Activated CD4-positive, alpha-beta T cell treated with anti-CD3 and anti-CD28 coated beads for 4 hours (primary cell): ENCODE measurements at regions not wholly inside any gene's neighbourhood (a gene's known extent, or its start where the extent isn't known, plus 50 kb on each side); places are given as distances from the start of the nearest gene placed in this dataset.

Experiments
- DNase-seq, 2 donors: peaks; one replicate each; pipeline ENCODE4 v3.0.0-alpha.2; 2020

DNA sequence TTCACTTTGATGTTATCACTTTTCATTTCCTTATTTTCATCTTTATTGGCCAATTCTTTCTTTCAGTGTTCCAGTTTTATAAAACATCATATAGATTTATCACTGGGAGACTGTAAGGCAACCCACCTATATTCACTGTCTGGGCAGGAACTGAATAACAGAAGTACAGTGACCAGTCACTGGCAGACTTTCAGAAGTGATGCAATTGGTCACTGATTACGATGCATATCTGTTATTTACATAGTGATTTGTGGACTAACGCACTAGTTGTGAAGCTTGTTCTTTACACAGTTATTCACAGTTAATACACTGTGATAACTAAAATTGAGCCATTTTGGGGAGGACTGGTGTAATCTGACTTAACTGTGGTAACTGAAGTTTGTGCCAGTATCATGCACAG lies 190.2 kb upstream of the DPH6 start:
- no peak for DNase-seq

DNA sequence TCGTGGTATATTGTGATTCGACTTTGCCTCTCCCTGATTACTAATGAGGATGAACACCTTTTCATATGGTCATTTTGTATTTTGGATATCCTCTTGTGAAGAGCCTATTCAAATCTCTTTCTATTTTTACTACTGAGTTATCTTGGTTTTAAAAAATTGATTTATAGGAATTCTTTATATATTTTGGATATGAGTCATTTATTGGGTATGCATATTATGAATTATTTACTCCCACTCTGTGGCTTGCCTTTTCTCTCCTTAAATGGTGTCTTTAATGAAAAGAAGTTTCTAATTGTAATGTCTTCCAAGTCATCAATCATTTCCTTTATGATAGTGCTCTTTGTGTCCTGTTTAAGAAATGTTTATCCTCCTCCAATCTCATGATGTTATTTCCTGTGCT lies 191.5 kb upstream of the DPH6 start:
- no peak for DNase-seq

DNA sequence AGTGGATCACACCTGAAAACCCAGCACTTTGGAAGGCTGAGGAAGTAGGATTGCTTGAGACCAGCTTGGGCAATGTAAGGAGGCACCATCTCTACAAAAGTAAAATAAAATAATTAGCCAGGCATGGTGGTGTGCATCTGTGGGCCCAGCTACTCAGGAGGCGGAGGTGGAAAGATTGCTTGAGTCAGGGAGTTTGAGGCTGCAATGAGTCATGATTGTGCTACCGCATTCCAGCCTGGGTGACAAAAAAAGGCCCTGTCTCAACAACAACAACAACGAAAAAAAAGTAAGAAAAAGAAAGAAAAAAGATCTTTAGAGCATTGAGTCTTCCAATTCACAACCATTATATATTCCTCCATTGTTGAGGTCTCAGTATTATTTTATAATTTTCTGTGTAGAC lies 192.4 kb upstream of the DPH6 start:
- no peak for DNase-seq

DNA sequence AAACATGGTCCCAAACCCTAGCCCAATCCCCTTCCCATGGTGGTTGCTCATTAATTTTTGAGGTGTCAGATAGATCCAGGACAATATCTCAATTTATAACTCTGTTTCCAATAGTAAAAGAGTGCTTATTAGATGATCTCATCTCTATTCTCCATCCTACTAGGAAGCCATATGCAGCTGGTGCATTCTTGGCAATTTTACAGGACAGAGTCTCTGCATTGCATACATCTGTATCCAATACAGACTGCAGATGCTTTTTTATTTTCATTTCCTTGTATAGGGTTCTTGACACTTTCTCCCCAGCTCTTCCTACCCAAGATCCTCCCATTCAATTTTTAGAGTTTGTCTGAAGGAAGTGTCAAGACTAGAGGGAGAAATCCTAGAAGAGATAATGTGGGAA lies 194.8 kb upstream of the DPH6 start:
- no peak for DNase-seq

DNA sequence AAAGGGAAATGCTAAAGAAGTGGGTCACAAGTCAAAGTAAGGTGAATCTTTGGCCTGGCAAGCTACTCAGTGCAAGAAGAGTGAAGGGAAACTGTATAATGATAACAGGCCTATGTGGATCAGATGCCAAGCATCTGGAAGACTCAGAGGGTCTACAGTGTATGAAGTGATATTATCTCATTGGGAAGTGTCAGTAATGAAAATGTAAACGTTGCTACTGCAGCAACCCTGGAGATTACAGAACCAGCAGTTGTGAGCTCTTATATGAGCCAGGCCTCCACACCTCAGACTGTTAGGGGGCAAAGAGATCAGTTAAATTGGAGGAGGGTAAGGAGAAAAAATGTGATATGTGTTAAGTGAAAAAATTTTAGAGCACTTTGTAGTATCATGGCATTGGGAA lies 195.4 kb upstream of the DPH6 start:
- no peak for DNase-seq

DNA sequence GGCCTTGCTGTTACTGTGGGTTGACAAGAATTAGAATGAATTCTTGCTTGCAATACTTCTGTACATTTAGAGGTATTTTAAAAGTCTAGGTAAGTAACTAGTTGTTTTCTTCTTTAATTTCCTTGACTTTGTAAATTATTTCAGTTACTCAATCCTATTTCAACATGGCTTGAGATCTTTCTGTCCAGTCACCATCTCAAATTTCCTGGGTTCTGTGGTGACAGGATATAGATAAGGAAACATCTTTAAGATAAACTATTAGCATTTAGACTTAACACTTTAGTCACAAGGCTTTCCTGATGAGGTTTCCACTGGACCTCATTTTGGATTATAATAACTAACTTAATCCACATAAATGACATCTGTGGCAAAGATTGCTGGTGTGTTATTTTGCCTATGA lies 195.9 kb upstream of the DPH6 start:
- no peak for DNase-seq

DNA sequence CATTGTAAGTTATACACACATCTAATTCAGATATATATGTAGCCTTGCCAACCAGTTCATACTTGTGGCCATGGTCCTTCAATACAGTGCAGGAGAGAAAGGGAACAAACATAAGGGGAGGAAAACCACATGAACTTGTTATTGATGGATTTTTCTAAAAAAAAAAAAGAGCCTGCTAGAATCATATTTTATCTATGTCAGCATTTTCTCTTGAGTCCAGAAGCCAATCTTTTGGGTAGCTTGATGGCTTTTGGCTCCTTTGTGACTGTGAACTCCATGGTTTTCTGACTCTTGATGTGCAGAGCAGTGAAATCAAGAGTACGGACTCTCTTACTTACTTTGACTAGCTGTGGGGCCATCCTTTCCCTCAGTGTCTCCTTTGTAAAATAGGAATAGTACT lies 197.4 kb upstream of the DPH6 start:
- no peak for DNase-seq

DNA sequence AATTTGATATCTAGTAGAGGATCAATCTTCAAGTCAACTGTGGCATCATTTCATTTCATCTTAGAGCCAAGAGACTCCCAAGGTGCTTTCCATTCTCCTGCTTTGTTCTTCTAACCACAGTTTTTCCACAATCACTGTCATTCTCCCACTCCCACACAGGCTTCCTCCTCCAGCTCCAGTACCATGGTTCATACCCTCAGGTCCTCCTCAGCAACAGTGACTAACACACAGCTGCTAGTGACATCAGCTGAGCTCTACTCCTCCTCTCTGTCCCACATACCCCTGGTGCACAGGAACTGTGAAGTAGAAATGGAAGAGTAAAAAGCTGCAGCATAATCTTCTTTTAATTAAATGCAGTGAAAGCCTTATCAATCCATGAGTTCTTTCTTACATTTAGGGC lies 200.2 kb upstream of the DPH6 start:
- DNase-seq: no peak

DNA sequence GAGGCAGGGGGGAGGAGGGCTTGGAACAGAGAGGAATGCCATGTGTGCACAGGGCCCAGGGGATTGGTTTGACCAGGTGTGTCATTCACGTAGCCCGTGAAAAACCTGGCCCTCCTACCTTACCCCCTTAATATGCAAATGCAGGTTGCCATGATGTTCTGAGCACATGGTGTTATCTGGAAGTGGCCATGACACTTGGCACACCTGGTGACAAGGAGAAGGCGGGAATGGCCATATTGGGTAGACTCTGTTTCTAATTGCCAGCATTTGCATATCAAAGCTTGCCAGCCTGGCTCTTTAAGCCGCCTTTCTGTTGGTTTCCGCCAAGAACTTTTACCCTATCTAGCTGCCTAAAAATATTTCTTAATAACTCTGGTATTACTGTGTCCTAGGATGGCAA lies 202.1 kb upstream of the DPH6 start:
- no peak for DNase-seq

DNA sequence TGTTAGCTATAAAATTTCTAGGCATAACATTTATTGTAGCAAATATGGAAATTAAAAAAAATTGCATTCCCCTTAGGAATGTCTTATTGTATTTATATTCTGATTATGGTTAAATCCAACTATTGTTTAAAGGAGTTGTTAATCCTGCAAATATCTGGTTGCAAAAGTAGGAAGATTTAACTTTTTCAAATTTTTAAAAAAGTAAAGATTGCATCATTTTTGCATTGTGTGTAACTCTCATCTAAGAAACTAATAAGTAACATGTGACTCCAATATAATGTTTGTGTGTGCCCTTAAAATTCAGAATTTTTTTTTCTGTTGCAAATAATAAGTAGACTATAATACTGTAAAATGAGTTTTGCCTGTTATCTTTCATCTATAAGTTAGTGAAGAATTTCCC lies 204.1 kb upstream of the DPH6 start:
- no peak for DNase-seq

DNA sequence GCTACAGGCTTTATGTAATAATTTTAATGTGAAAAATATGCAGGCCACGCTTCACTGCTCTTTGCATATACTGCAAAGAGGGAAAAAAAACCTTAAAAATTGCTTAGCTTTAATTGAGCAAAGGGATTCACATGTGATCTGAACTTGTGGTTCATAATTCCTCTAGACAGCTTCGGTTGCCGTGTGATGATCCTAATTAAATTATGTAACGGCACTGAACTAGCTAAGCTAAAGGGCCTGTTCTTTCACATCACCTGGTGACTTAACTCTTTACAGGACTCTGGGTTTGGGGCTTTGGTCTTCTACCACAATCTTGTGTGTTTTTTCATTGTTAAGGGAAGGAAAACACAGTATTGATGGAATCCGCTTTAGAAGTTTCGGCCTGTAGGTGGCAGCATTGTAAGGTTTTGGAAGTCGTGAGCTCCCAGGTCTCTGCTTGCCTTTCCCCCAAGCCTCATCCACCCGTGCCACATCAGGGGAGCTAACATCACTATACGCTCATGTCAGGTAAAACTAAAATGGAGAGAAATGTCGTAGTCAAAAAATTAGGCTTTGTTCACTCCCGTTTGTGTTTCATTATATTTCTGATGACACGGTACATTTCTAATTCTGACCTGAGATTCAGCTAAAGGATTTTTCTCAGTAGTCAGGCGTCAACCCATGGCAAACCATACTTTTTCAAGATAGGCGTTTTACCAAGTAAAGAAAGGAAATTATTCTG lies 205.6 kb upstream of the DPH6 start:
- peak; percentile 9 to 35 for DNase-seq

DNA sequence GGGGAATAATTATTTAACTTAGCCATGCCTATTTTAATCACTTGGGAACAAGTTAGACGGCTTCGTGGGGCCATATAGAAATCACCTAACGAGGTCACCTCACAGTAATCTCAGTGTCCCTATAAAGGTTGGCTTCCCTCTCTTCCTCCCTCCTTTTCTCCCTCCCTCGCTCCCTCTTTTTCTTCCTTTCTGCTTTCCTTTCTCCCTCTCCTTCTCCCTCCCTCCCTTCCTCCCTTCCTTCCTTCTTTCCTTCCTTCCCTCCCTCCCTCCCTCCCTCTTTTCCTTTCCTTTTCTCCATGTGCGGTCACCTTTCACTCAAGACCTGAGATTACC lies 206.1 kb upstream of the DPH6 start:
- DNase-seq: no peak

DNA sequence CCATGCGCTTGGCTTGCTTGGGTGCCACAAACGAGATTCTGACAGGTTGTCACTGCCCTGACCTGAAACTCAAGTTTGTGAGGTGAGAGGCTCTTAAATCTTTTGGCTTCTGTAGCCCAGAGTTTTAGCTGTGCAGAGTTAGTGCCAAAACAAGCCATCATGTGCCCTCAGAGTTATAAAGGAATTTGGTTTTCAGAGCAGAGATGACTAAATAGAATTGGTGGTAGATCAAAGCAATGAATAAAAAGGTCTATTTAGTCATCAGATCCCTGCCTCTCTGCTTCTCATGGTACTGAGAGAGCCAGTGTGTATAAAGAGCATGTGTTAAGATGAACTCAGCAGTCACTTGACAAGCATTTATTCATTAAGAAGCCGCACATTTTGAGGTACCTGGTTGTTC lies 207.5 kb upstream of the DPH6 start:
- DNase-seq: no peak

DNA sequence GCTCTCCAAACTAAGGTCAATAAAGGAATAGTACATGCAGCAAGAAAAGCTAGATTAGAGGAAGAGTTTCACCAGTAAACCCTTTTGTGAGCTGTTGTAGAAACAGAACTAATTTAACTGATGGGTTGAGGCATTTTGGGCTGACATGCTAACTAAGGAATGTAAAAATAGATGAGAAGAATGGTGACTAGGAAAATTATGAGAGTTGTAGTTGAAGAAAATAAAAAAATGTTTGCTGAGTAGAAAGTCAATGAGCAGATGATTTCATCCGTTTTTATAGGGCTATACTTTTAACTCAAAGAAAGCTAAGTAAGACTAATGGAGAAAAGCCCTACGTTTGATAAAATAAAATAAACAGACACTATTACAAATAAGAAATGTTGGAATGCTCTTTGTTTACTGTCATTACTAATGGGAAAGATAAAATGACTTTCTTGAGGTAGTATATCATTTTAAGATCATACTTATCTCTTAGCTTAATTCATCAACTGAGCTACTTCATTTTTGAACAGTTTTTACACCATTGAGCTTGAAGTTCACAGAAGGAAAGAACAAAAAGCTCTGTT lies 209.4 kb upstream of the DPH6 start:
- no peak for DNase-seq

DNA sequence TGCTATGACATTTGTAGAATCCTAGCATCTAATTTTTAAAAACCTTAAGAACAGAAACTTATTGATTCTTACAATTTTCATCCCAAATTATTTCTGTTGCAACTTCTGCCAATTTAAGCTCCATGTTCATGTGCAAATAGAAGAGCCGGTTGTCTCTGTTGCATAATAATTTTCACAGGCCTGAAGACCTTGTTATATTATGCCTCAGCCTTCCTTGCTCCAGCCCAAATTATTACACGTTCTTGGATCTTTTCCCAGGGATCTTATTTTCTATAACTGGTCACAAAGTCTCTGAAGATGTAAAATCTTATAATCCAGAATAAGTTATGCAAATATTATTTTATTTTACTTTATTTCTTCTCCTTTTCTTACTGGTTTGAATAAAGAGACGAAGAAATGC lies 210.7 kb upstream of the DPH6 start:
- no peak for DNase-seq

DNA sequence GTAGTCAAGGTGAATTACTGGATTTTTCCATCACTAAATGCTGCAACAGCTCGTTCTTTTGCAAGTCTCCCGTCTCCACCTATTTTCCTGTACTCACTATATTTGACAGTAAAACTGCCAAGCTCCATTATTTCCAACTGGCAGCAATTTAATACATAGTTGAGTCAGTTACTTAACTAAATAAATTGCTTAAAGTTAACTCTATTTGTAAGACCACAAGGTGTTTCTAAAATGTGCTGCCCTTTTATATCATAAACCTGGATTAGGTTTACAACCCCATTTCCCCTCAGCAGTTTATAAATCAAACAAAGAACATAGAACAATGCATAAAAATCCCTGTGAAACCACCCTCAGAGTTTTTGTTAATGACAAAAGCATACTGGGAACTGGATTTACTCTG lies 211.4 kb upstream of the DPH6 start:
- DNase-seq: no peak

DNA sequence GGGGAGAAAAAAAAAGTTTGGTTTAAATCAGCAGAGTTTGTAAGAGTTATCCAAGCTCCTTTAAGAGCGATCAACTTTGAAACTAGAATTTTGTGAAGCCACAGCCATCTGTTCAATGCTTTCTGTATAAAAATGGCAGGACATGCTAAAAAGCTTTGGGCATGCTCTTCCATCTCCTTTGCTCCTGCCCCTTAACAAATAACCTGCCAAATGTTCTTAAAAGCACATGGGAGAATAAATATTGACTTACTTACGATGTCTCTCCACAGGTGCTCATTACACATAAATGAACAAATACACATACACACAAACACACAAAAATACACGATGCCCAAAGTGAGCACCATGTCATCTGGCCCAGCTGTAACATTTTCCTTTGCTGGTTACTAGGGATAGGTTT lies 211.8 kb upstream of the DPH6 start:
- DNase-seq: no peak

DNA sequence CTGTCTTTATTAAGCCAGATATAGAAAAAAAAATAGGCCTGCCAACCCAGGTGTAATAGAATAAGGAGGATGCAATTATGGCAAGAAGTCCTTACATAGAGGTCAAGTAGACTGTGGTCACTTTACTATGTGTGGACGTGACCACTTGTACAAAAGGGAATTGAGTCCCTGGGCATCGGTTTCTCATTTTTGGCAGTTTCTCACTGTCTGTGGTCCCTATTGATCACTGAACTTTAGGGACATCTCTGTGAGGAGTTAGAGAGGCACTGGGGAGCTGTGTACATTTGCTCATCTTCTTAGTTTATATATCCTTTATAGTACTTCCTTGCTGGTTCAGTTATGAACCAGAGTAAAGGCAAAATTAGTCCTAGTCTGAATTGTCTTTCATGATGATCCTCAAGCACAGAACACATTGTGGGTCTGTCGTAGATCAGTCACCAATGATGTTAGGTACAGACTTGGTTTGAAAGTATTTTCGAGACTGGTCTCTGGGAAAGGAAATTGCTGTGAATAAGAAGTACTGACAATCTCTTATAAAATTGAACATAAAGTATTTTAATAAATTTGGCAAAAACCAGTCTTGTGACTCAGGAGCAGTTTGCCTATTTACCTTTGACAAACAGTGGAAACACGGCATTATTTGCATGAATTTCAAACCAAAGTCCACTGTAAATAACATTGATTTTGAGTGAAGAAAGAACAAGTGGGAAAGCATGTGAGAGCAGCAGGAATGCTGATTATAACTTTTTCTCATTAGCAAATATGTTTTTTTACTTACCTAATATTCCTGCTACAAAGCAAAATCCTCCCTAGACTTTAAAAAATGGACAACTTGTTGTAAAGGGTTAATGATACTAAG lies 218.9 kb upstream of the DPH6 start:
- DNase-seq: no peak

DNA sequence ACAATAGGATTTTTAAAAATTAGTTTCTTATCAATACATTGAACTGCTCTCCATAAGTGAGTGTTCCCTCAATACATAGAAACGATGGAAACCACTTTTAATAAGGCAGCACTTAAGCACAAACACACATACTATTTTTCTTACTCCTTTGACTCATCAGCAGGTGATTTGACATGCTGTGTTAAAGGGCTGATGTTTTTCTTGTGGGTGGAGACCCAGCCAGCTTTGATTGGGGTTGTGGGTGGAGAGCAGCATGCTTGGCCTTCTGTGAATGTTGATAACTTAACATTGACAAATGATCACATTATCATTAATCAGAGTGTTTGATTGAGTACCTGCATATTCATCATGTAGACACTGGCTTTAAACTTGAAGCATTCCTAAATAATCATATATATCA lies 223.0 kb upstream of the DPH6 start:
- no peak for DNase-seq

DNA sequence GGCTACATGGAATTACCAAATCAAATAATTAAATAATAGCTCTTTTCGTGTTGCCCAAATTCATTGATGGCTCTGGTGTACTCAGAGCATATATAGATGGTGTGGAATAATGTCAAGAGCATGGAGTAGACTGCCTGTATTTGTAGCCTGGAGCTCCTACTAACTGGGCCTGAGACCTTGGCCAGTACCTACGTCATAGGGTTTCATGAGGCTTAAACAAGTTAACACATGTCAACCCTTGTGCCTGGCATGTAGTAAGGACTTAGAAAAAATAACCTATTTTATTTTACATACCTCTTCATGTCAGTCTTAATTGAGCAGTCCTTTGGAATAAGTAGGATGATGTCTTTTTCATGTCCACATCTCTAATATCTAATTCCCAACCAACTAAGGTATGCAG lies 223.7 kb upstream of the DPH6 start:
- DNase-seq: no peak

DNA sequence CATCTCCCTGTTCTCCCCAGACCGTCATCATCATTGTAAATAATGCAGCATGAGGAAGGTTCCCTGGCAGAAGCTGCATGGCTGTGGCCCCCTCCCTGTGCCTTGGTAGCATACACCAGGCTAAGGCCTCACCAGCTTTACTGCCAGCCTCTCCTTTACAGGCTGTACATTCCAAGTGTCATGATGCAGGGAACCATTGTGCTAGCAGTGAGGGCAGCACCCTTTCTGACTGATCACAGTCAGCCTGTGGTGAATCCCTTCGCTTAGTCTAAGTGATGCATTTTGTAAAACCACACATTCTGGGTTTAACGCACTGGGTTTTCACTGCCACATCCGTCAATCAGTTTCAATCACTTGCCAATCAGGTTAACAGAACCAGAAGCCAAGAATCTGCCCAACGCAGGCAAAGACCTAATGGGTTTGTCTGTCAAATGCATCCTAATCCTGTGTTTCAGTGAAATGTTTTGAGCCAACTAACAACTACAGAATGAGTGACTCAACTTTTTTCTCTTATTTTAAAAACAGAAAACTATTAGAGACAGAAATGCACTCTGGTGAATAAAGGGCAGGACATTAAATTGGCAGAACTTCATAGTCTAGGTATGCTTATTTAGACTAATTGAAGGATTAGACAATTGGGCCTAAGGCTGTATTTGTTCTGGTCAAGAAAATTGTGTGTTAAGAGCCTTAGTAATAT lies 225.9 kb upstream of the DPH6 start:
- no peak for DNase-seq

DNA sequence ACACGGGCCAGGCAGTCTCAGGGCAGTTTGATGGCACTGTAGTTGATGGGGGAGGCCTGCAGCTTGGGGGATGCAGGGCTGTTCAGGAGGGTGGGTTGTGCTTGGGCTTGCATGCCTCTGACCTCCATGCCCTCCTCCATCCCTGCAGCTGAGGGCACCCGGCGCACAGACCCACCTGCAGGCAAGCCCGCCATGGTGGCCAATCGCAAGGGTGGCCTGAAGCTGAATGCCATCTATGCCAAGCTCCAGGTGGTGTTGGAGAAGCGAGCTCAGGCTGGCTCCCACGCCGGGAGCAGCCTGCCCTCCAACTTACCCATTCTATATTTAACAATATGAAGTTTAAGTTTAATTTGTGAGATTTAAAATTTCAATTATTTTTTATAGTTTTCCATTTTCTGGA lies 228.7 kb upstream of the DPH6 start:
- DNase-seq: no peak

DNA sequence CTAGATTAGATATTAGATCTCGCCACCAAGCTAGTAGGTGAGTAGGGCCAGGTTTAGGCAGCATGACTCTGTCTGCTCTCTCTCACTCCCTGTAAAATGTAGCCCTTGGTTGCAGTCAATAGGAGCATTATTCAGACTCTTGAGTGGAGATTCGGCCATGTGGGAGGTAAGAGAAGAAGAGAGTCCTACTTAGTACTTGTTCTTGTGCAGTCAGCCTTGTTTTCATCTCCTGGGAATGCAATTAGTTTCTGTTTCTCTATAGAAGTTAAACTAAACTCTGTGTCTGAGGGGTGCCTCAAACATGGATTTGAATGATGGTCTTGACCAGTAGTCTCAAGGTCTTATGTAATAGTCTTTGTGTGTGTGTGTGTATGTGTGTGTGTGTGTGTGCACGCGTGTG lies 229.5 kb upstream of the DPH6 start:
- DNase-seq: no peak

DNA sequence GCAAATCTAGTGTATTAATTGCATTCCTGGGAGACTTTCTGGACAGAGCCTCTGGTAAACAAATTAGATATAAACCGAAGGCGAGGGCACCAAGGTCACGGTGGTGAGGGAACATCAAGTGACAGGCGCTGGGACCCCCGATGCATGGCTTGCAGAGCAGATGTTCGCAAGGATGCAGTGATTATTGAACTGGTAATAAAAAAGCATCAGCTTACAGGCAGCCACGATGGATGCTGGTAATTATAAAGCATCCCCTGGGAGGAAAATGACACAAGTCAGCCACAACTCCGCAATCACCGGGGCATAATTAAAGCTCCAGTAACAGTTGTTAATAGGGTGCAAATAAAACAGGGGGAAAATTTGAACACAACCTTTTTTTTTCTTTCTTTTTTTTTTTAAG lies 231.1 kb upstream of the DPH6 start:
- DNase-seq: no peak
